BE2C (cell line): ENCODE measurements at regions not wholly inside any gene's neighbourhood (a gene's known extent, or its start where the extent isn't known, plus 50 kb on each side); places are given as distances from the start of the nearest gene placed in this dataset.

Experiments used
- DNase-seq: peaks from one replicate; pipeline ENCODE4 v3.0.0-alpha.2; 2020
- H3K27me3 ChIP-seq: fragments of 250-450 bp; sonication (Bioruptor Pico); 2 replicates; pipeline ENCODE4 v1.5.1; 2020; ENCODE audit warnings: mild to moderate bottlenecking
- H3K36me3 ChIP-seq: fragments of 250-450 bp; sonication (Bioruptor Pico); 2 replicates; pipeline ENCODE4 v1.5.1; 2020; ENCODE audit warnings: mild to moderate bottlenecking
- H3K4me1 ChIP-seq: fragments of 250-450 bp; sonication (Bioruptor Pico); 2 replicates; pipeline ENCODE4 v1.5.1; 2020
- H3K4me3 ChIP-seq: 2 replicates; pipeline ENCODE4 v1.5.1; 2011; ENCODE audit warnings: low read depth, low read length
- H3K9me3 ChIP-seq: fragments of 250-450 bp; sonication (Bioruptor Pico); 2 replicates; pipeline ENCODE4 v1.5.1; 2020
- TF ChIP-seq, protein P1 (sequence below): IDR thresholded peaks from 2 replicates; pipeline ENCODE4 v1.5.1; 2012; ENCODE audit warnings: mild to moderate bottlenecking, low read depth, low read length

GRCh38 chr6:169339731-169340309 lies 86.2 kb upstream of the THBS2 start:
- H3K4me1 ChIP-seq = no peaks in the 10 kb centered on the region
- TF ChIP-seq, protein P1, sequence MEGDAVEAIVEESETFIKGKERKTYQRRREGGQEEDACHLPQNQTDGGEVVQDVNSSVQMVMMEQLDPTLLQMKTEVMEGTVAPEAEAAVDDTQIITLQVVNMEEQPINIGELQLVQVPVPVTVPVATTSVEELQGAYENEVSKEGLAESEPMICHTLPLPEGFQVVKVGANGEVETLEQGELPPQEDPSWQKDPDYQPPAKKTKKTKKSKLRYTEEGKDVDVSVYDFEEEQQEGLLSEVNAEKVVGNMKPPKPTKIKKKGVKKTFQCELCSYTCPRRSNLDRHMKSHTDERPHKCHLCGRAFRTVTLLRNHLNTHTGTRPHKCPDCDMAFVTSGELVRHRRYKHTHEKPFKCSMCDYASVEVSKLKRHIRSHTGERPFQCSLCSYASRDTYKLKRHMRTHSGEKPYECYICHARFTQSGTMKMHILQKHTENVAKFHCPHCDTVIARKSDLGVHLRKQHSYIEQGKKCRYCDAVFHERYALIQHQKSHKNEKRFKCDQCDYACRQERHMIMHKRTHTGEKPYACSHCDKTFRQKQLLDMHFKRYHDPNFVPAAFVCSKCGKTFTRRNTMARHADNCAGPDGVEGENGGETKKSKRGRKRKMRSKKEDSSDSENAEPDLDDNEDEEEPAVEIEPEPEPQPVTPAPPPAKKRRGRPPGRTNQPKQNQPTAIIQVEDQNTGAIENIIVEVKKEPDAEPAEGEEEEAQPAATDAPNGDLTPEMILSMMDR = no peak

GRCh38 chr6:169339025-169339424 lies 85.4 kb upstream of the THBS2 start:
- H3K9me3 ChIP-seq = no peaks in the 10 kb centered on the region
- H3K4me1 ChIP-seq = no peaks in the 10 kb centered on the region
- TF ChIP-seq, protein P1 = no peak
- no peak for DNase-seq
- H3K36me3 ChIP-seq = no peaks in the 10 kb centered on the region
- H3K4me3 ChIP-seq = no peak overlapping the region
- peaks cover 3% of the 10 kb centered on the region for H3K27me3 ChIP-seq

More at GRCh38 chr6:169339731-169340309, 86.2 kb upstream of the THBS2 start:
- H3K9me3 ChIP-seq = no peaks in the 10 kb centered on the region
- H3K36me3 ChIP-seq = no peaks in the 10 kb centered on the region
- peaks cover 3% of the 10 kb centered on the region for H3K27me3 ChIP-seq
- no peak overlapping the region for H3K4me3 ChIP-seq
- no peak for DNase-seq

- Histone ChIP-seq H3K4me1 (no peaks in the 10 kb centered on the region), H3K4me3 (no peak overlapping the region), H3K27me3 (peaks cover 3% of the 10 kb centered on the region), H3K36me3 (no peaks in the 10 kb centered on the region), H3K9me3 (no peaks in the 10 kb centered on the region; the same call in 1 of the 2 replicates)
- TF ChIP-seq, protein P1 = no peak
- DNase-seq = no peak
Measured at GRCh38 chr6:169337886-169338445, 84.3 kb upstream of the THBS2 start.

GRCh38 chr6:169335301-169335700 lies 81.7 kb upstream of the THBS2 start:
- H3K4me1 ChIP-seq = no peaks in the 10 kb centered on the region
- no peaks in the 10 kb centered on the region for H3K36me3 ChIP-seq
- peaks cover 3% of the 10 kb centered on the region for H3K27me3 ChIP-seq
- H3K9me3 ChIP-seq = no peaks in the 10 kb centered on the region; the same call in 1 of the 2 replicates
- TF ChIP-seq, protein P1 = no peak
- DNase-seq = no peak
- no peak overlapping the region for H3K4me3 ChIP-seq

DNA sequence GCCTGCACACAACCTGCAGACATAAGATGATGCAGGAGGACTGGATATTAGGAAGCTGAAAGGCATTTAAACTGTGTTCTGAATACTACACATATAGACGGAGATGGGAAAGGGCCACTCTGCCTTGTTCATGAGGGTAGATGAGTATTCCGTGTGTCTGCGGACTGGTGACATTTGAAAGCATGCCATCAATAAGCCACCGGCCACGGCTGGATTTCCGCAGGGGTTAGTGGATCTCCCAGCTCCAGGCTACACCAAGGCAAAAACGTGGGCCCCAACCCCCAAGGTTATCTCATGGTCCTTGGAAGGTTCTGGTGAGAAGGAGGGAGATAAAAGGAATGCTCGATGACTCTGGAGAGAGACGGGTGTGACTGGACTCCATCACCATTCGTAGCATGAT lies 78.6 kb upstream of the THBS2 start:
- no peaks in the 10 kb centered on the region for H3K27me3 ChIP-seq
- no peak for DNase-seq
- TF ChIP-seq, protein P1 = no peak
- no peaks in the 10 kb centered on the region; the same call in 1 of the 2 replicates for H3K9me3 ChIP-seq
- H3K4me1 ChIP-seq = no peaks in the 10 kb centered on the region
- H3K36me3 ChIP-seq = no peaks in the 10 kb centered on the region
- no peak overlapping the region for H3K4me3 ChIP-seq

- H3K9me3 ChIP-seq = no peaks in the 10 kb centered on the region; the same call in 1 of the 2 replicates
- no peak overlapping the region for H3K4me3 ChIP-seq
- TF ChIP-seq, protein P1 = no peak
- no peaks in the 10 kb centered on the region for H3K27me3 ChIP-seq
- no peaks in the 10 kb centered on the region for H3K36me3 ChIP-seq
- no peaks in the 10 kb centered on the region for H3K4me1 ChIP-seq
- DNase-seq = no peak
Measured at GRCh38 chr6:169328112-169328801, 74.6 kb upstream of the THBS2 start.
